PC-3 (cell line): ENCODE measurements at regions not wholly inside any gene's neighbourhood (a gene's known extent, or its start where the extent isn't known, plus 50 kb on each side); places are given as distances from the start of the nearest gene placed in this dataset.
A peak's percentile ranks its signal among the peaks of the same experiment; 100 is the strongest.

Experiments
- ATAC-seq: fragments of 200-7000 bp; cut with Tn5 transposase; 2 replicates; pipeline ENCODE4 v1.9.1; 2020; ENCODE audit warnings: mild to moderate bottlenecking, moderate library complexity
- BruUV-seq: library from RNA; stranded (reverse); fragments of 400-500 nt; replicated peaks from 2 replicates; lab custom pipeline; 2021; lab: Mats Ljungman, UMichigan
- CTCF ChIA-PET: fragments of 300-600 bp; sonication (Branson Sonifier 250); formaldehyde crosslinking; loops from one replicate; lab custom pipeline; 2022; ENCODE audit warnings: antibody characterized with exemption; lab: Charles Lee
- POLR2A ChIA-PET: fragments of 300-600 bp; sonication (Branson Sonifier 250); formaldehyde crosslinking; loops from one replicate; lab custom pipeline; 2022; ENCODE audit warnings: antibody characterized with exemption; ENCODE audit not compliant: unreplicated experiment; lab: Charles Lee
- DNase-seq: peaks from one replicate; pipeline ENCODE4 v3.0.0-alpha.2; 2015
- H2AFZ ChIP-seq: fragments of 300-600 bp; sonication (generic); 2 replicates; pipeline ENCODE4 v1.6.0; 2016; ENCODE audit warnings: antibody characterized with exemption, low read length
- H3F3A ChIP-seq: fragments of 300-600 bp; sonication (generic); one replicate; pipeline ENCODE4 v1.6.0; 2017; ENCODE audit warnings: antibody characterized with exemption, low read length, control low read depth, mild to moderate bottlenecking; ENCODE audit not compliant: unreplicated experiment
- H3K27ac ChIP-seq: fragments of 300-600 bp; sonication (generic); 2 replicates; pipeline ENCODE4 v1.5.1; 2016; ENCODE audit warnings: mild to moderate bottlenecking, low read length
- H3K27me3 ChIP-seq: fragments of 300-600 bp; sonication (generic); 2 replicates; pipeline ENCODE4 v1.6.1; 2016; ENCODE audit warnings: low read length, mixed read lengths
- H3K36me3 ChIP-seq: fragments of 300-600 bp; sonication (generic); 2 replicates; pipeline ENCODE4 v1.6.1; 2016; ENCODE audit warnings: low read depth, mixed run types, low read length, mixed read lengths
- H3K4me1 ChIP-seq: fragments of 300-600 bp; sonication (generic); 2 replicates; pipeline ENCODE4 v1.5.1; 2016; ENCODE audit warnings: low read length; ENCODE audit not compliant: insufficient read depth
- H3K4me2 ChIP-seq: fragments of 300-600 bp; sonication (generic); 2 replicates; pipeline ENCODE4 v1.6.0; 2016; ENCODE audit warnings: low read length
- H3K4me3 ChIP-seq: fragments of 300-600 bp; sonication (generic); 2 replicates; pipeline ENCODE4 v1.5.1; 2016; ENCODE audit warnings: mild to moderate bottlenecking, low read length, mixed read lengths
- H3K79me2 ChIP-seq: fragments of 300-600 bp; sonication (generic); 2 replicates; pipeline ENCODE4 v1.6.1; 2017; ENCODE audit warnings: low read length, mixed read lengths
- H3K9ac ChIP-seq: fragments of 300-600 bp; sonication (generic); 2 replicates; pipeline ENCODE4 v1.6.0; 2016; ENCODE audit warnings: mild to moderate bottlenecking, low read length
- H3K9me2 ChIP-seq: fragments of 300-600 bp; sonication (generic); replicated peaks from 2 replicates; pipeline ENCODE4 v1.6.1; 2016; ENCODE audit warnings: mixed run types, low read length, mixed read lengths
- H3K9me3 ChIP-seq: fragments of 300-600 bp; sonication (generic); 2 replicates; pipeline ENCODE4 v1.6.1; 2016; ENCODE audit warnings: low read length, mixed read lengths
- H4K20me1 ChIP-seq: fragments of 300-600 bp; sonication (generic); 2 replicates; pipeline ENCODE4 v1.6.1; 2016; ENCODE audit warnings: low read length, mixed read lengths
- CTCF ChIP-seq: fragments of 300-600 bp; sonication (generic); conservative IDR thresholded peaks from 2 replicates; pipeline ENCODE4 v1.5.1; 2017; ENCODE audit warnings: antibody characterized with exemption, low read depth, mild to moderate bottlenecking, low read length
- EZH2 ChIP-seq: fragments of 300-600 bp; sonication (generic); IDR thresholded peaks from one replicate; pipeline ENCODE4 v1.6.1; 2017; ENCODE audit warnings: antibody characterized with exemption, mild to moderate bottlenecking, low read length; ENCODE audit not compliant: unreplicated experiment
- EZH2phosphoT487 ChIP-seq: fragments of 300-600 bp; sonication (generic); IDR thresholded peaks from 2 replicates; pipeline ENCODE4 v1.6.1; 2018; ENCODE audit warnings: mild to moderate bottlenecking, antibody characterized with exemption, low read length, borderline replicate concordance
- intact Hi-C: fragments of 100-400 bp; cut with micrococcal nuclease; formaldehyde crosslinking; loops from 2 replicates; pipeline ENCODE4 v1.9.0; 2023

- H3K27me3 ChIP-seq = no peaks in the 10 kb centered on the region
- no peaks in the 10 kb centered on the region for H4K20me1 ChIP-seq
- H3F3A ChIP-seq = no peaks in the 10 kb centered on the region
- CTCF ChIA-PET = no interaction called here
- TF ChIP-seq CTCF (no peak), EZH2phosphoT487 (no peak)
- peaks cover 54% of the 10 kb centered on the region for H3K4me1 ChIP-seq
- no peaks in the 10 kb centered on the region for H3K9me3 ChIP-seq
- no peak for ATAC-seq
- no peak for DNase-seq
- H3K79me2 ChIP-seq = no peaks in the 10 kb centered on the region
- intact Hi-C loops = no loop called here
- H3K9me2 ChIP-seq = no peaks in the 10 kb centered on the region
- no TSS peak for BruUV-seq
- POLR2A ChIA-PET = no interaction called here
- no peak overlapping the region for H3K4me3 ChIP-seq
- no peak overlapping the region for H2AFZ ChIP-seq
- H3K27ac ChIP-seq = no peak overlapping the region
- H3K4me2 ChIP-seq = no peak overlapping the region
- H3K9ac ChIP-seq = no peak overlapping the region
- no peaks in the 10 kb centered on the region for H3K36me3 ChIP-seq
Observed at GRCh38 chr5:96070622-96071225, 109.1 kb upstream of the ELL2 start.

GRCh38 chr5:96067894-96068614, 106.4 kb upstream of the ELL2 start:
- Histone ChIP-seq H3K4me2 (peak overlapping the region; percentile 77), H3K79me2 (no peaks in the 10 kb centered on the region), H3K27me3 (no peaks in the 10 kb centered on the region), H3K27ac (peak overlapping the region; percentile 72), H3K9me3 (no peaks in the 10 kb centered on the region), H3K9ac (peak overlapping the region; percentile 6; the same call in 1 of the 2 replicates), H3K36me3 (no peaks in the 10 kb centered on the region), H3K4me3 (peak overlapping the region; percentile 53), H3F3A (no peaks in the 10 kb centered on the region), H3K4me1 (peaks cover 47% of the 10 kb centered on the region), H2AFZ (peak overlapping the region; percentile 41; the same call in 1 of the 2 replicates), H3K9me2 (no peaks in the 10 kb centered on the region), H4K20me1 (no peaks in the 10 kb centered on the region)
- ChIA-PET POLR2A (no interaction called here), CTCF (no interaction called here)
- TF ChIP-seq CTCF (no peak), EZH2 (no peak), EZH2phosphoT487 (no peak)
- no TSS peak for BruUV-seq
- intact Hi-C loops = loop anchor here (1.0 to 5.0 kb wide), 2 partner anchors 41 to 107 kb away; partner anchors contain the start of gene ELL2
- ATAC-seq (peak; percentile 84), DNase-seq (peak; percentile 90)

- no peaks in the 10 kb centered on the region for H3K9me2 ChIP-seq
- peak overlapping the region; percentile 6; the same call in 1 of the 2 replicates for H3K9ac ChIP-seq
- POLR2A ChIA-PET = no interaction called here
- no peaks in the 10 kb centered on the region for H4K20me1 ChIP-seq
- TF ChIP-seq CTCF (no peak), EZH2 (no peak)
- peak overlapping the region; percentile 72 for H3K27ac ChIP-seq
- no peaks in the 10 kb centered on the region for H3K9me3 ChIP-seq
- H3K4me2 ChIP-seq = peak overlapping the region; percentile 77
- H3K4me1 ChIP-seq = peaks cover 41% of the 10 kb centered on the region
- H2AFZ ChIP-seq = peak overlapping the region; percentile 41; the same call in 1 of the 2 replicates
- BruUV-seq = no TSS peak
- DNase-seq (peak; percentile 27), ATAC-seq (peak; percentile 25)
- CTCF ChIA-PET = no interaction called here
- no peaks in the 10 kb centered on the region for H3K79me2 ChIP-seq
- H3F3A ChIP-seq = no peaks in the 10 kb centered on the region
- intact Hi-C loops = loop anchor here (1.0 to 5.0 kb wide), 2 partner anchors 40 to 106 kb away; partner anchors contain the start of gene ELL2
- H3K36me3 ChIP-seq = no peaks in the 10 kb centered on the region
- peak overlapping the region; percentile 53 for H3K4me3 ChIP-seq
- no peaks in the 10 kb centered on the region for H3K27me3 ChIP-seq
Observed at GRCh38 chr5:96067251-96067650, 105.6 kb upstream of the ELL2 start.
